Hepatocyte (in vitro differentiated cells): ENCODE measurements at regions not wholly inside any gene's neighbourhood (a gene's known extent, or its start where the extent isn't known, plus 50 kb on each side); places are given as distances from the start of the nearest gene placed in this dataset.
A peak's percentile ranks its signal among the peaks of the same experiment; 100 is the strongest.

Source experiments
- EZH2 ChIP-seq: fragments of 200-600 bp; sonication (generic); IDR thresholded peaks from 2 replicates; pipeline ENCODE4 v1.6.1; 2016; ENCODE audit warnings: antibody characterized with exemption, mild to moderate bottlenecking, borderline replicate concordance
- TF ChIP-seq, protein P1 (sequence below): fragments of 200-600 bp; sonication (generic); IDR thresholded peaks from 2 replicates; pipeline ENCODE4 v1.5.1; 2016; ENCODE audit warnings: antibody characterized with exemption, mild to moderate bottlenecking; ENCODE audit not compliant: poor library complexity

DNA sequence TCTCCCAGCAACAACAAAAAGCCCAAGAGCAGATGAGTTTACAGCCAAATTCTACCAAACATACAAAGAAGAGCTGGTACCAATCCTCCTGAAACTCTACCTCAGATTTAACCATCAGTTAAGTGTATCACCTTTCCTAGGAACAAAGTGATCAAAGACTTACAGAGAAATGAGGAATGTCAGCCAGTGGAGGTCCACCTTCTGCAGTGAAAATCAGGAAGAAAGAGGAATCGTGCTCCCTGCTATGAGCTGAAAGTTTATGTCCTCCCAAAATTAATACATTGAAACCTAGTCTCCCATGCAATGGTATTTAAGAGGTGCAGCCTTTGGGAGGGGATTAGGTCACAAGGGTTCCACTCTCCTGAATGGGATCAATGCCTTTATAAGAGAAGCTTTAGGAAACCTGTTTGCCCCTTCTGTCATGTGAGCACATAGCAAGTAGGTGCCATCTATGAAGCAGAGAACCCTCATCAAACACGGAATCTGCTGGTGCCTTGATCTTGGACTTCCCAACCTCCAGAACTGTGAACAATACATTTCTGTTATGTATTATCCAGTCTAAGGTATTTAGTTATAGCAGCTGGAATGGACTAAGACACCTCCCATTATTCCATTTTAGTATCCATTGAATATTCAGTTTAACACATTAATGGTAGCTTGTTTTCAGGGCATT, 139.0 kb upstream of the FZD8 start:
- TF ChIP-seq, protein P1, sequence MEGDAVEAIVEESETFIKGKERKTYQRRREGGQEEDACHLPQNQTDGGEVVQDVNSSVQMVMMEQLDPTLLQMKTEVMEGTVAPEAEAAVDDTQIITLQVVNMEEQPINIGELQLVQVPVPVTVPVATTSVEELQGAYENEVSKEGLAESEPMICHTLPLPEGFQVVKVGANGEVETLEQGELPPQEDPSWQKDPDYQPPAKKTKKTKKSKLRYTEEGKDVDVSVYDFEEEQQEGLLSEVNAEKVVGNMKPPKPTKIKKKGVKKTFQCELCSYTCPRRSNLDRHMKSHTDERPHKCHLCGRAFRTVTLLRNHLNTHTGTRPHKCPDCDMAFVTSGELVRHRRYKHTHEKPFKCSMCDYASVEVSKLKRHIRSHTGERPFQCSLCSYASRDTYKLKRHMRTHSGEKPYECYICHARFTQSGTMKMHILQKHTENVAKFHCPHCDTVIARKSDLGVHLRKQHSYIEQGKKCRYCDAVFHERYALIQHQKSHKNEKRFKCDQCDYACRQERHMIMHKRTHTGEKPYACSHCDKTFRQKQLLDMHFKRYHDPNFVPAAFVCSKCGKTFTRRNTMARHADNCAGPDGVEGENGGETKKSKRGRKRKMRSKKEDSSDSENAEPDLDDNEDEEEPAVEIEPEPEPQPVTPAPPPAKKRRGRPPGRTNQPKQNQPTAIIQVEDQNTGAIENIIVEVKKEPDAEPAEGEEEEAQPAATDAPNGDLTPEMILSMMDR, result peak; percentile 7
- no peak for TF ChIP-seq EZH2
